IPS-15b (cell line): ENCODE measurements at regions not wholly inside any gene's neighbourhood (a gene's known extent, or its start where the extent isn't known, plus 50 kb on each side); places are given as distances from the start of the nearest gene placed in this dataset.

Source experiments
- H3K27me3 ChIP-seq: one replicate; pipeline ENCODE4 v1.6.1; 2013; ENCODE audit warnings: low read length; ENCODE audit not compliant: control insufficient read depth, insufficient read depth
- H3K36me3 ChIP-seq: one replicate; pipeline ENCODE4 v1.6.1; 2013; ENCODE audit warnings: low read length; ENCODE audit not compliant: control insufficient read depth, insufficient read depth
- H3K4me1 ChIP-seq: one replicate; pipeline ENCODE4 v1.6.1; 2013; ENCODE audit warnings: mild to moderate bottlenecking, low read length; ENCODE audit not compliant: control insufficient read depth, insufficient read depth
- H3K4me3 ChIP-seq: one replicate; pipeline ENCODE4 v1.5.1; 2013; ENCODE audit warnings: low read depth, low read length
- H3K9ac ChIP-seq: one replicate; pipeline ENCODE4 v1.6.1; 2013; ENCODE audit warnings: low read depth, mild to moderate bottlenecking, low read length
- H3K9me3 ChIP-seq: one replicate; pipeline ENCODE4 v1.6.1; 2013; ENCODE audit warnings: mild to moderate bottlenecking, low read length; ENCODE audit not compliant: control insufficient read depth, insufficient read depth

DNA sequence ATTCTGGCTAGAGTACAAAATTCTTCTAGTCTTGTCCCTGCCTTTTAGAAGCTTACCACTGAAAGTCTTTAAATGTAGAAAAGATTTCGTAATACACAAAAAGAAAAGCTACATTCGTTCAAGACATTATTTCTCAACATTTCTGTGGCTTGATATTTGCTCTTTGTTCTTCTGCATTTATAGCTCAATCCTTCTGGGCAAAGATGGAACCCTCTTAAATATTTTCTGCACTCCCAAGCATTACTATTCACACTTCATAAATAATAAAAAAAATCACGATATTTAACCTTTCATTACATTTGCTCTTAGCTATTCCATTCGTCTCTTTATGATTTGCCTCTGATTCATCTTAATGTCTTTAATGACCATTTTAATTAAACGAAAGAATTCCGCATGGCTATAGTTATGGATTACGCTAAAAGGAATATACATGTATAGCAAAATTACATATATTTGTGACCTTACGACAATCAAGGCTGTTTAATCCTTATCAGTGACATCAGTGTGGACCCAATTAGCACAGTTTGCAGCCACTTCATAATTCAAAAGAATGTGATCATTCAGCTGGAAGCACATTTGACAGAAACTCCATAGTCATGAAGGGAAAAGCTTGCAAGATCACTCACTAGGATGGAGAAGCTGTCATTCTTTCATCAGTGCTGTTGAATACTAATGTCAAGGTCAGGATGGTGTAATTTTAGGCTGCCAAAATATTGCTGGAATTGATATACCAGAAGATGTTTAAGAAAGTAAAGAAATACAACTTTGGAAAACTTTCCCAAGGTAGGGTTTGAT, 1075.0 kb upstream of the TENM3 start:
- H3K9me3 ChIP-seq = no peaks in the 10 kb centered on the region
- no peaks in the 10 kb centered on the region for H3K36me3 ChIP-seq
- H3K4me1 ChIP-seq = peaks cover 40% of the 10 kb centered on the region
- no peaks in the 10 kb centered on the region for H3K27me3 ChIP-seq
- no peak overlapping the region for H3K9ac ChIP-seq
- no peak overlapping the region for H3K4me3 ChIP-seq

DNA sequence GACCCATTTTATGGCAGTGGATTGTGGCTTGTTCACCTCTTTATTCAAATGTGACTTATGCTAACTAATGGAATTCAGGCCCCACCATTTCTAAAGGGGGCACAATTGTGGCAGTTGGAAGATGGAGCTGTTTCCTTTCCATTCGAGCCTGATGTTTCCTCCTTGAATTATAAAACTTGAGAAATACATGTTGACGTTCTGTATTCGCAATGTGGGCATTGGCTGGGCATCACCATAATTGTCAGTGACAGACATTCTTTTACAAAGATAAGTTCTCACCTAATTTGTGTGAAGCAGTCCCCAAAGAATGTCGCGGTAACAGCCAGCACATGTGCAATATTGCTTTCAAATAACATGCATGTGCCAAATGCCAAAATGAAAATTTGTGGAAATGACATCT, 1070.2 kb upstream of the TENM3 start:
- Histone ChIP-seq H3K4me3 (no peak overlapping the region), H3K9me3 (no peaks in the 10 kb centered on the region), H3K27me3 (no peaks in the 10 kb centered on the region), H3K9ac (no peak overlapping the region), H3K4me1 (peaks cover 25% of the 10 kb centered on the region), H3K36me3 (no peaks in the 10 kb centered on the region)

- Histone ChIP-seq H3K9ac (no peak overlapping the region), H3K36me3 (no peaks in the 10 kb centered on the region), H3K27me3 (no peaks in the 10 kb centered on the region), H3K4me3 (no peak overlapping the region), H3K9me3 (no peaks in the 10 kb centered on the region), H3K4me1 (peaks cover 8% of the 10 kb centered on the region)
Observed at GRCh38 chr4:181176306-181176705, 1066.9 kb upstream of the TENM3 start.

- no peaks in the 10 kb centered on the region for H3K36me3 ChIP-seq
- peaks cover 3% of the 10 kb centered on the region for H3K9me3 ChIP-seq
- H3K27me3 ChIP-seq = no peaks in the 10 kb centered on the region
- H3K9ac ChIP-seq = no peak overlapping the region
- no peaks in the 10 kb centered on the region for H3K4me1 ChIP-seq
- no peak overlapping the region for H3K4me3 ChIP-seq
Observed at GRCh38 chr4:181181331-181181730, 1061.9 kb upstream of the TENM3 start.

DNA sequence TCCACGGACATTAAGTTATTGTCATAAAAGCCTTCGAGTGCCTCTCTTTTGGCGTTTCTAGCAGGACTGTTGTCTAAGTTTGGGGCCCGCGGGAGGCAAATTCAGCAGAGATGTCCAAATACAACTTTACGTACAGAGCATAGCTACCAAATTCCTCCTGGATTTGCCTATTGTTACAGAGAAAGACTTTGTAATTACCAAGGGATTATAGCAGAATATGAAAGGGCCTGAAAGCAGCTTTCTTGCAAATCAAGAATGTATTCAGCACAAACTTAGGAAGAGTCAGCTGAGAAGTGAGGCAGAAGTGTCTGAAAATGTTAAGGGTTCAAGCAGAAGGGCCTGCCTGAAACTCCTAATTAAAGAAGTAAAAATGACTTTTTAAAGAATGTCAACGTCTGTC, 1053.5 kb upstream of the TENM3 start:
- peaks cover 3% of the 10 kb centered on the region for H3K9me3 ChIP-seq
- H3K9ac ChIP-seq = no peak overlapping the region
- H3K36me3 ChIP-seq = no peaks in the 10 kb centered on the region
- no peak overlapping the region for H3K4me3 ChIP-seq
- no peaks in the 10 kb centered on the region for H3K27me3 ChIP-seq
- peaks cover 7% of the 10 kb centered on the region for H3K4me1 ChIP-seq

DNA sequence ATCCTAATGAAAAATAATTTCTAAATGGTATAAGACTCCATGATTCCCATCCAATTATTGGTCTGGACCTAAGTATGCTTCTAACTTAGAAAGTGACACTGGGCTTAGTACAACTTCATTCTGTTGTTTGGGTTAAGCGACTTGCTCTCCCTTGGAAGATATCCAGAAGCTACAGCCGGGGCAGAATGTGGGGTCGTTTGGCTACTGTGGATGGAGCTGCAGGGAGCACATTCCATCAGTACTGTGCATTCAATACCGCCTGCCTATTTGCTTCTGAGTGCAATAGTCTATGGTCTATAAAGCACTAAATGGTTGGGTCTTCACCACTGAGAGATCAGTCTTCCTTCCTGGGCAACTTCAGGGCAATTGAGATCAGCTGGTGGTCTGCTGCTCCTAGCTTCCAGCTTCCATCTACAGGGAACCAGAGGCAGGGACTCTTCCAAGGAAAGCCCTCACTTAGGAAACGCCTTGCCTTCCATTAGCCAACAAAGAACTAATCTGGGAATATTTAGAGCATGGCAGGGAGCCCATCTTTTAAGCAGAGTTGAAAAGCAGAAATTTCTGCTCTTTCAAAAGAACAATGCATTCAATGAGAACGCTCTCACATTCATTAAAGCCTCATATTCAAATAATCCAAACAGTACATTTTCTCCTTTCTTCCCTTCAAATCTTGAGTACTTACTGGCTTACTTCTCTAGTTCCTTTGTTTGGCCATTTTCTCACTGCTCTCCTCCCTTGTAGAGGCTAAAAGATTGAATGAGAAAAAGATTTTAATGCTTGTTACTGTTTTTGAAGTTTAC, 1049.9 kb upstream of the TENM3 start:
- no peaks in the 10 kb centered on the region for H3K27me3 ChIP-seq
- H3K9ac ChIP-seq = no peak overlapping the region
- no peak overlapping the region for H3K4me3 ChIP-seq
- no peaks in the 10 kb centered on the region for H3K36me3 ChIP-seq
- H3K4me1 ChIP-seq = peaks cover 7% of the 10 kb centered on the region
- no peaks in the 10 kb centered on the region for H3K9me3 ChIP-seq

DNA sequence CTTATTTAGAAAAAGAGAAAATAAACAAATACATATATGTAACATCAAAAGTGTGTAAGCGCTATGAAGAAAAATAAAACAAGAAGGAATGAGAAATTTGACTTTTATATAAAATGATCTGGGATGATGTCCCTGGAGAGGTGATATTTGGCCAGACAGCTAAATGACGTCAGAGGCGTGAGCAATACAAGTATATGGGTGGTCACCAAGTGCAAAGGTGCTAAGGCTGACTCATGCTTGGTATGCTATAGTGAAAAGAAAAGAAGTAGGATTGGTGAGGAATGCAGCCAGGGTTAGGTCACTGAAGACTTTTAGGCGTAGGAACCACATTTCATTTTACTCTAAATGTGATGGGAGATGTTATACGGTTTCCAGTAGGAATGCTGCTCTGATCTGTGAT, 1049.1 kb upstream of the TENM3 start:
- no peaks in the 10 kb centered on the region for H3K9me3 ChIP-seq
- H3K4me3 ChIP-seq = no peak overlapping the region
- no peaks in the 10 kb centered on the region for H3K36me3 ChIP-seq
- H3K27me3 ChIP-seq = no peaks in the 10 kb centered on the region
- H3K9ac ChIP-seq = no peak overlapping the region
- peaks cover 7% of the 10 kb centered on the region for H3K4me1 ChIP-seq

DNA sequence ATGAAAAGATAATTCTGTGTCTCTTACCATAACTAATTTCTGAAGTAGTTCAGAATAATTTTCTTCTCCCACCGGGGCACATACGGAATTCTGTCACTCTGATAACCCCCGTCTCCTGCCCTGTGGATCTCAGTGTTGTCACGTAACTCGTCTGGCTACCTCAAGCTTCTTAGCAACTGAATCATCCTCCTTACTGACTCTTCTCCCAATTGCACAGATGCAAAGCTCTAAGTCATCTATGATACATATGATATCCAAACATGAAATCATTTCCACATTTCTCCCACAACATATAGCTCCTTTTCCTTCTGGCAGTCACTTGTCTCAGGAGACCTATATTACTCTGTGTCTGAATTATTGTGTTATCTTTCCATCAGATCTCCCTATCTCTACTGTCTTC, 1043.1 kb upstream of the TENM3 start:
- H3K4me3 ChIP-seq = no peak overlapping the region
- no peaks in the 10 kb centered on the region for H3K4me1 ChIP-seq
- no peaks in the 10 kb centered on the region for H3K9me3 ChIP-seq
- H3K36me3 ChIP-seq = no peaks in the 10 kb centered on the region
- H3K27me3 ChIP-seq = no peaks in the 10 kb centered on the region
- H3K9ac ChIP-seq = no peak overlapping the region

DNA sequence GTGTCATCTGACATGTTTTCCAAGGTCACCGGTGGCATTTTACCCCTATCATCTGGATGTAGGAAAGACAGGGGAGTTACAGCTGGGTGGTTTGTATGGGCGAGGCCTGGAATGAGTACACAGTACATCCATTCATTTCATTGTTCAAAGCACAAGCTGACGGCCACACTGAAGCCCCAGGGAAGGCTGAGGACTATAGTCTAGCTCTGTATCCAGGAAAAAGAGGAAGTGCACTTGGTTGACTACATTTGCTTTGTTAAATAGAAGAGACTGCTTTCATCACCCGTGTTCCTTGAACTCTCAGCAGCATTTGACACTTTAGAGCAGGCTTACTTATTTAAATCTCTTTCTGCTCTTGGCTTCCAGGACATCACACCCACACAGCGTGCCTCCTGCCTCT, 1041.0 kb upstream of the TENM3 start:
- Histone ChIP-seq H3K36me3 (no peaks in the 10 kb centered on the region), H3K27me3 (no peaks in the 10 kb centered on the region), H3K9ac (no peak overlapping the region), H3K4me3 (no peak overlapping the region), H3K4me1 (no peaks in the 10 kb centered on the region), H3K9me3 (no peaks in the 10 kb centered on the region)

DNA sequence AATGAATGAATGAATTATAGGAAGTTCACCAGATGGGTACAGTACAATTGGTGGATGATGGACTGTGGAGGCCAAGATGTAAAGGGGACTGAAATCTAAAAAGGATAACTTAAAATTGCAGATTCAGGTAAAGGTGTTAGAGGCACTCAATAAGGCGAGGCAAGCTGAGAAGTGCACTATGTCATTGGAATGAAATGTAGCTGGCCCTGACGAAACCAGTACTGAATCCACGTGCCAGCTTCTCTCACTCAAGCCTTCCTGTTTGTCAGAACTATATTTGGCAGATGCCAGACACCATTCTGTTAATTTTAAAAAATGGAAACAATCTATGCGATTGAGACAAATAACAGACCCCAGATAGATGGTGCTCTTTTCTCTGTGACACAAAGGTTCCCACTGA, 1039.1 kb upstream of the TENM3 start:
- Histone ChIP-seq H3K9ac (no peak overlapping the region), H3K9me3 (no peaks in the 10 kb centered on the region), H3K4me3 (no peak overlapping the region), H3K27me3 (no peaks in the 10 kb centered on the region), H3K36me3 (no peaks in the 10 kb centered on the region), H3K4me1 (no peaks in the 10 kb centered on the region)

DNA sequence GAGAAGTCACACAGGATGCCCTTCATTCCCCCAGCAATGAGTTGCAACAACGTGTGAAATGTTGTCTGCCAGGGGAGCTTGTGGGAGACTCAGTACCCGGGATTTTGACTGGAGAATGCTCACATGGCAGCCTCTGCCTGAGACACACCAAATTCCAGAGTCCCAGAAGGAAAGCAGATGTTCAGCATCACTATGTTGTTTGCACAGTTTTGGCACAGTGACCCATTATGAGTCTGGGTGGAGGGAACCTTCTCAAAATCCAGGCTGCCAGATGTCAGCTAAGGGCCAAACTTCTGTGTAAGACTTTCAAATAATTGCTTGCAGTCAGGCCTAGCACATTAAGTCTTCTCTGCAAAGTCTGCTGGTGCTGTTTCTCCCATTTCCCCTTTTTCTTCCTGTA, 1029.7 kb upstream of the TENM3 start:
- Histone ChIP-seq H3K27me3 (no peaks in the 10 kb centered on the region), H3K36me3 (no peaks in the 10 kb centered on the region), H3K9ac (no peak overlapping the region), H3K9me3 (no peaks in the 10 kb centered on the region), H3K4me1 (no peaks in the 10 kb centered on the region), H3K4me3 (no peak overlapping the region)

GRCh38 chr4:181216501-181216900, 1026.7 kb upstream of the TENM3 start:
- H3K4me1 ChIP-seq = no peaks in the 10 kb centered on the region
- H3K27me3 ChIP-seq = no peaks in the 10 kb centered on the region
- no peak overlapping the region for H3K9ac ChIP-seq
- no peaks in the 10 kb centered on the region for H3K36me3 ChIP-seq
- no peaks in the 10 kb centered on the region for H3K9me3 ChIP-seq
- H3K4me3 ChIP-seq = no peak overlapping the region
